Motor neuron (in vitro differentiated cells): ENCODE measurements at regions not wholly inside any gene's neighbourhood (a gene's known extent, or its start where the extent isn't known, plus 50 kb on each side); places are given as distances from the start of the nearest gene placed in this dataset.
"Not testable (repeated sequence)": the region's sequence is repeated elsewhere in the genome, so short reads cannot be mapped to it uniquely, and the experiment has no call there.

Experiments
- ATAC-seq, 8 experiments: fragments of 200-7000 bp; cut with Tn5 transposase; replicated peaks in 6 of 8; 2 replicates each; pipeline ENCODE4 v1.8.0; 2021; ENCODE audit warnings: mild to moderate bottlenecking in 8 of 8, moderate library complexity in 8 of 8
- H3K27ac ChIP-seq, 2 donors: fragments of 250-450 bp; sonication (Bioruptor Pico); 2 replicates each; pipeline ENCODE4 v1.9.0; 2021; ENCODE audit warnings: antibody characterized with exemption in 2 of 2, mild to moderate bottlenecking in 2 of 2, moderate library complexity in 1 of 2
- H3K4me1 ChIP-seq, 2 donors: fragments of 250-450 bp; sonication (Bioruptor Pico); replicated peaks in 1 of 2; 2 replicates each; pipeline ENCODE4 v1.6.1; 2021; ENCODE audit warnings: antibody characterized with exemption in 2 of 2, mild to moderate bottlenecking in 2 of 2, moderate library complexity in 1 of 2
- H3K4me3 ChIP-seq, 5 donors: fragments of 250-450 bp; sonication (Bioruptor Pico); 2 replicates each; pipeline ENCODE4 v1.9.0; 2021; ENCODE audit warnings: antibody characterized with exemption in 5 of 5, mild to moderate bottlenecking in 5 of 5, moderate library complexity in 4 of 5
- WGBS, 10 experiments: fragments of 450-650 bp; shearing (Covaris generic); methylation state at CpG; one replicate each; pipeline ENCODE4 v1.0.0; 2022; 5-methylcytosine and 5-hydroxymethylcytosine counted together
- in situ Hi-C, 9 experiments: fragments of 400-800 bp; cut with MboI; loops; one replicate each; pipeline ENCODE4 v1.15.0; 2021; ENCODE audit warnings: low sequenced_read_pairs in 9 of 9, low pct_unique_long_range_greater_than_20kb in 2 of 9; ENCODE audit not compliant: unreplicated experiment in 9 of 9

GRCh38 chrY:26167332-26167731, 545.4 kb downstream of the CDY1 start:
- no CpG with 5 or more reads among the region's 2 CpGs for WGBS, 10 experiments
- in situ Hi-C loops = not testable (repeated sequence)

GRCh38 chrY:26179326-26179725, 557.4 kb downstream of the CDY1 start:
- H3K27ac ChIP-seq, in situ Hi-C loops, H3K4me1 ChIP-seq, H3K4me3 ChIP-seq: not testable (repeated sequence)
- no CpG with 5 or more reads among the region's 6 CpGs for WGBS, 10 experiments
- peak in 2 of 8 experiments; percentile 51 for ATAC-seq

More at GRCh38 chrY:26167332-26167731, 545.4 kb downstream of the CDY1 start:
- H3K4me3 ChIP-seq, H3K27ac ChIP-seq, H3K4me1 ChIP-seq, ATAC-seq: not testable (repeated sequence)

GRCh38 chrY:26224974-26225373, 603.1 kb downstream of the CDY1 start:
- ATAC-seq, H3K4me1 ChIP-seq, in situ Hi-C loops, H3K27ac ChIP-seq, H3K4me3 ChIP-seq: not testable (repeated sequence)
- no CpG with 5 or more reads among the region's 1 CpG for WGBS, 10 experiments

- H3K27ac ChIP-seq, H3K4me3 ChIP-seq, H3K4me1 ChIP-seq, ATAC-seq, in situ Hi-C loops: not testable (repeated sequence)
- WGBS, 10 experiments = no CpG with 5 or more reads among the region's 1 CpG
These were observed 603.6 kb downstream of the CDY1 start for GRCh38 chrY:26225468-26225867.

GRCh38 chrY:26240944-26241343, 619.0 kb downstream of the CDY1 start:
- H3K27ac ChIP-seq, H3K4me3 ChIP-seq, in situ Hi-C loops, H3K4me1 ChIP-seq, ATAC-seq: not testable (repeated sequence)
- WGBS, 10 experiments = no CpG with 5 or more reads among the region's 5 CpGs

- H3K4me1 ChIP-seq, in situ Hi-C loops, H3K27ac ChIP-seq, H3K4me3 ChIP-seq: not testable (repeated sequence)
- ATAC-seq = peak in 1 of 8 experiments; percentile 42
These were observed 632.3 kb downstream of the CDY1 start for GRCh38 chrY:26254262-26254661.

GRCh38 chrY:26265449-26265848, 643.5 kb downstream of the CDY1 start:
- ATAC-seq, H3K4me3 ChIP-seq, H3K27ac ChIP-seq, H3K4me1 ChIP-seq, in situ Hi-C loops: not testable (repeated sequence)
- no CpG with 5 or more reads among the region's 3 CpGs for WGBS, 10 experiments

- in situ Hi-C loops, H3K4me3 ChIP-seq, H3K27ac ChIP-seq, ATAC-seq, H3K4me1 ChIP-seq: not testable (repeated sequence)
- no CpG with 5 or more reads among the region's 3 CpGs for WGBS, 10 experiments
These were observed 646.5 kb downstream of the CDY1 start for GRCh38 chrY:26268421-26268820.

- WGBS, 10 experiments = no CpG with 5 or more reads among the region's 2 CpGs
- H3K4me1 ChIP-seq, in situ Hi-C loops, H3K4me3 ChIP-seq, ATAC-seq, H3K27ac ChIP-seq: not testable (repeated sequence)
These were observed 647.0 kb downstream of the CDY1 start for GRCh38 chrY:26268934-26269333.

GRCh38 chrY:26273089-26273488, 651.2 kb downstream of the CDY1 start:
- H3K27ac ChIP-seq, H3K4me3 ChIP-seq, ATAC-seq, H3K4me1 ChIP-seq, in situ Hi-C loops: not testable (repeated sequence)
- no CpG with 5 or more reads among the region's 2 CpGs for WGBS, 10 experiments

- H3K4me3 ChIP-seq, ATAC-seq, H3K4me1 ChIP-seq, H3K27ac ChIP-seq, in situ Hi-C loops: not testable (repeated sequence)
These were observed 684.1 kb downstream of the CDY1 start for GRCh38 chrY:26306046-26306445.

- WGBS, 10 experiments = no CpG with 5 or more reads among the region's 1 CpG
- H3K4me1 ChIP-seq, H3K27ac ChIP-seq, ATAC-seq, H3K4me3 ChIP-seq, in situ Hi-C loops: not testable (repeated sequence)
These were observed 684.9 kb downstream of the CDY1 start for GRCh38 chrY:26306630-26307385.

GRCh38 chrY:26308308-26308707, 686.4 kb downstream of the CDY1 start:
- H3K4me1 ChIP-seq, in situ Hi-C loops, H3K4me3 ChIP-seq, ATAC-seq, H3K27ac ChIP-seq: not testable (repeated sequence)

- H3K4me3 ChIP-seq, in situ Hi-C loops, H3K4me1 ChIP-seq, H3K27ac ChIP-seq: not testable (repeated sequence)
- WGBS, 10 experiments = 80% methylated on average over 1 of the region's 2 CpGs; no CpG with 5 or more reads in 9 of the 10 experiments
- ATAC-seq = peak in 1 of 8 experiments; percentile 22
These were observed 693.1 kb downstream of the CDY1 start for GRCh38 chrY:26315065-26315464.
